Ishikawa (cell line): ENCODE measurements at regions not wholly inside any gene's neighbourhood (a gene's known extent, or its start where the extent isn't known, plus 50 kb on each side); places are given as distances from the start of the nearest gene placed in this dataset.

Experiments used
- MAX ChIP-seq: IDR thresholded peaks from 2 replicates; pipeline ENCODE4 v1.6.1; 2012
- TAF1 ChIP-seq: IDR thresholded peaks from 2 replicates; pipeline ENCODE4 v1.6.1; 2012; ENCODE audit warnings: low read depth, mild to moderate bottlenecking

GRCh38 chr5:17803971-17804370 is 169.7 kb downstream of the TAF11L14 start:
- TF ChIP-seq MAX = no peak
- TF ChIP-seq TAF1 = no peak
